ENCODE measurements at regions not wholly inside any gene's neighbourhood (a gene's known extent, or its start where the extent isn't known, plus 50 kb on each side); places are given as distances from the start of the nearest gene placed in this dataset.
"Not testable (repeated sequence)": the region's sequence is repeated elsewhere in the genome, so short reads cannot be mapped to it uniquely, and the experiment has no call there.

DNA sequence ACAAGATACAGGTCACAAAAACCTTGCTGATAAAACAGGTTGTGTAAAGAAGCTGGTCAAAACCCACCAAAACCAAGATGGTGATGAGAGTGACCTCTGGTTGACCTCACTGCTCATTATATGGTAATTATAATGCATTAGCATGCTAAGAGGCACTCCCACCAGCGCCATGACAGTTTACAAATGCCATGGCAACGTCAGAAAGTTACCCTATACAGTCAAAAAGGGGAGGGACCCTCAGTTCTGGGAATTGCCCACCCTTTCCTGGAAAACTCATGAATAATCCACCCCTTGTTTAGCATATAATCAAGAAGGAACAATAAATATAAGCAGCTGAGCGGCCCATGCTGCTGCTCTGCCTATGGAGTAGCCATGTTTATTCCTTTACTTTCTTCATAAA lies 434.1 kb downstream of the ZNF536 start:
- no peak overlapping the region for H3K27ac ChIP-seq (ENCODE audit: low read length)
- no peaks in the 10 kb centered on the region for H4K20me1 ChIP-seq (ENCODE audit: insufficient read depth, low read length)
- H3K36me3 ChIP-seq (replicated peaks; ENCODE audit: insufficient read depth, low read length): no peaks in the 10 kb centered on the region
- H3K4me2 ChIP-seq (ENCODE audit: low read depth, low read length): no peak overlapping the region
- DNase-seq: no peak
- no peaks in the 10 kb centered on the region for H3F3A ChIP-seq (ENCODE audit: insufficient read depth, low read length)
- H3K27me3 ChIP-seq (replicated peaks; ENCODE audit: insufficient read depth, low read length): peaks cover 16% of the 10 kb centered on the region
- no peak overlapping the region for H3K9ac ChIP-seq (ENCODE audit: low read length)
- no peak overlapping the region for H2AFZ ChIP-seq (ENCODE audit: low read length)
- H3K4me3 ChIP-seq (ENCODE audit: low read length): no peak overlapping the region
- H3K79me2 ChIP-seq (ENCODE audit: low read length): no peaks in the 10 kb centered on the region
- TF ChIP-seq, protein P1, sequence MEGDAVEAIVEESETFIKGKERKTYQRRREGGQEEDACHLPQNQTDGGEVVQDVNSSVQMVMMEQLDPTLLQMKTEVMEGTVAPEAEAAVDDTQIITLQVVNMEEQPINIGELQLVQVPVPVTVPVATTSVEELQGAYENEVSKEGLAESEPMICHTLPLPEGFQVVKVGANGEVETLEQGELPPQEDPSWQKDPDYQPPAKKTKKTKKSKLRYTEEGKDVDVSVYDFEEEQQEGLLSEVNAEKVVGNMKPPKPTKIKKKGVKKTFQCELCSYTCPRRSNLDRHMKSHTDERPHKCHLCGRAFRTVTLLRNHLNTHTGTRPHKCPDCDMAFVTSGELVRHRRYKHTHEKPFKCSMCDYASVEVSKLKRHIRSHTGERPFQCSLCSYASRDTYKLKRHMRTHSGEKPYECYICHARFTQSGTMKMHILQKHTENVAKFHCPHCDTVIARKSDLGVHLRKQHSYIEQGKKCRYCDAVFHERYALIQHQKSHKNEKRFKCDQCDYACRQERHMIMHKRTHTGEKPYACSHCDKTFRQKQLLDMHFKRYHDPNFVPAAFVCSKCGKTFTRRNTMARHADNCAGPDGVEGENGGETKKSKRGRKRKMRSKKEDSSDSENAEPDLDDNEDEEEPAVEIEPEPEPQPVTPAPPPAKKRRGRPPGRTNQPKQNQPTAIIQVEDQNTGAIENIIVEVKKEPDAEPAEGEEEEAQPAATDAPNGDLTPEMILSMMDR (IDR thresholded peaks at IDR 0.05; ENCODE audit: low read length): no peak
- TF ChIP-seq EZH2 (optimal IDR thresholded peaks at IDR 0.05; ENCODE audit: low read depth, low read length) (no peak), EZH2phosphoT487 (IDR thresholded peaks at IDR 0.05; ENCODE audit: low read length) (no peak)
- no peaks in the 10 kb centered on the region for H3K9me3 ChIP-seq (replicated peaks; ENCODE audit: insufficient read depth, low read length)
- no peaks in the 10 kb centered on the region for H3K9me2 ChIP-seq (replicated peaks; ENCODE audit: insufficient read depth, low read length)
- no peaks in the 10 kb centered on the region for H3K4me1 ChIP-seq (ENCODE audit: low read length)

- Histone ChIP-seq H3K27me3 (replicated peaks; ENCODE audit: insufficient read depth, low read length) (peaks cover 25% of the 10 kb centered on the region), H3K4me2 (ENCODE audit: low read depth, low read length) (no peak overlapping the region), H4K20me1 (ENCODE audit: insufficient read depth, low read length) (no peaks in the 10 kb centered on the region), H3K36me3 (replicated peaks; ENCODE audit: insufficient read depth, low read length) (no peaks in the 10 kb centered on the region), H3K9me3 (replicated peaks; ENCODE audit: insufficient read depth, low read length) (no peaks in the 10 kb centered on the region), H3K9ac (ENCODE audit: low read length) (no peak overlapping the region), H3K4me3 (ENCODE audit: low read length) (no peak overlapping the region), H2AFZ (ENCODE audit: low read length) (no peak overlapping the region), H3K27ac (ENCODE audit: low read length) (no peak overlapping the region), H3K9me2 (replicated peaks; ENCODE audit: insufficient read depth, low read length) (no peaks in the 10 kb centered on the region), H3K79me2 (ENCODE audit: low read length) (no peaks in the 10 kb centered on the region), H3K4me1 (ENCODE audit: low read length) (no peaks in the 10 kb centered on the region), H3F3A (ENCODE audit: insufficient read depth, low read length) (no peaks in the 10 kb centered on the region)
- no peak for TF ChIP-seq EZH2phosphoT487 (IDR thresholded peaks at IDR 0.05; ENCODE audit: low read length)
- TF ChIP-seq EZH2 (optimal IDR thresholded peaks at IDR 0.05; ENCODE audit: low read depth, low read length): no peak
- TF ChIP-seq, protein P1 (IDR thresholded peaks at IDR 0.05; ENCODE audit: low read length): no peak
- no peak for DNase-seq
Observed at GRCh38 chr19:30804751-30805150, 432.6 kb downstream of the ZNF536 start.

DNA sequence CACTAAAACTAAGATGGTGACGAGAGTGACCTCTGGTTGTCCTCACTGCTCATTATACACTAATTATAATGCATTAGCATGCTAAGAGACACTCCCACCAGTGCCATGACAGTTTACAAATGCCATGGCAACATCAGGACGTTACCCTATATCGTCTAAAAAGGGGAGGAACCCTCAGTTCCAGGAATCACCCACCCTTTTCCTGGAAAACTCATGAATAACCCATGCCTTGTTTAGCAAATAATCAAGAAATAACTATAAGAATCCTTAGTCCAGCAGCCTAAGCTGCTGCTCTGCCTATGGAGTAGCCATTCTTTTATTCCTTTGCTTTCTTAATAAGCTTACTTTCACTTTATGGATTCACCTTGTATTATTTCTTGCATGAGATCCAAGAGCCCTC lies 432.1 kb downstream of the ZNF536 start:
- not testable (repeated sequence) for H3K4me3 ChIP-seq (ENCODE audit: low read length); DNase-seq; H3K9ac ChIP-seq (ENCODE audit: low read length); H3K4me2 ChIP-seq (ENCODE audit: low read depth, low read length); H3F3A ChIP-seq (ENCODE audit: insufficient read depth, low read length); H3K36me3 ChIP-seq (replicated peaks; ENCODE audit: insufficient read depth, low read length); H2AFZ ChIP-seq (ENCODE audit: low read length); H3K4me1 ChIP-seq (ENCODE audit: low read length); H3K79me2 ChIP-seq (ENCODE audit: low read length); H3K9me2 ChIP-seq (replicated peaks; ENCODE audit: insufficient read depth, low read length); H3K27ac ChIP-seq (ENCODE audit: low read length); H3K9me3 ChIP-seq (replicated peaks; ENCODE audit: insufficient read depth, low read length); H4K20me1 ChIP-seq (ENCODE audit: insufficient read depth, low read length)
- H3K27me3 ChIP-seq (replicated peaks; ENCODE audit: insufficient read depth, low read length): peaks cover 29% of the 10 kb centered on the region

DNA sequence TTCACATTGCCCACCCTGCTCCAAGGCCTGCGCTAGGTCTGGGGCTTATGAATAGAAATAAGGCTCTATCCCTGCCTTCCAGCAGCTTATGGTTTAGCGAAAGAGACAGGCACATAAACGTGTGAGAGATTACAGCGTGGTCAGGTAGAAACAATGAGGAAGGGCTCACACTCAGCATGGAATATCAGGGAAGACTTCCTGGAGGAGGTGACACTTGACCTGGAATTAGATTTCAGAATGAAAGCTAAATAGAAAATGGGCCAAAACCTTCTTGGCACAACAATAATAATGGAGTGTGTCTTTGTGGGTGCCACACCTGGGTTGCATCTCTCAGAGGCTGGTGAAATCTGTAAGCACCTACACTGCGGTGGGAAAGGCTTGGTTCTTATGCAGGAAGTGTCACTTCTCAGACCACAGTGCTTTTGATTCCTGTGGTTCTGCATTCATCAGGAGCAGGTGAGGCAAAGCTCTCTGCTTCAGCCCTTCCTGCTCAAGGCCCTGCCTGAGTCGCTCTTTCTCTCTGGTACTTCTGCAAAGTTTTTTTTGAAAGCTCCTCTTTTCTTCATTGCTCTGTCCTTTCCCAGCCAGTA lies 430.3 kb downstream of the ZNF536 start:
- no peaks in the 10 kb centered on the region for H3K79me2 ChIP-seq (ENCODE audit: low read length)
- peaks cover 28% of the 10 kb centered on the region for H3K27me3 ChIP-seq (replicated peaks; ENCODE audit: insufficient read depth, low read length)
- H3K4me2 ChIP-seq (ENCODE audit: low read depth, low read length): no peak overlapping the region
- H3K27ac ChIP-seq (ENCODE audit: low read length): no peak overlapping the region
- H3K4me3 ChIP-seq (ENCODE audit: low read length): no peak overlapping the region
- no peaks in the 10 kb centered on the region for H3K9me3 ChIP-seq (replicated peaks; ENCODE audit: insufficient read depth, low read length)
- no peaks in the 10 kb centered on the region for H4K20me1 ChIP-seq (ENCODE audit: insufficient read depth, low read length)
- no peaks in the 10 kb centered on the region for H3K36me3 ChIP-seq (replicated peaks; ENCODE audit: insufficient read depth, low read length)
- TF ChIP-seq EZH2 (optimal IDR thresholded peaks at IDR 0.05; ENCODE audit: low read depth, low read length) (no peak), EZH2phosphoT487 (IDR thresholded peaks at IDR 0.05; ENCODE audit: low read length) (no peak)
- TF ChIP-seq, protein P1 (IDR thresholded peaks at IDR 0.05; ENCODE audit: low read length): no peak
- no peak overlapping the region for H2AFZ ChIP-seq (ENCODE audit: low read length)
- H3F3A ChIP-seq (ENCODE audit: insufficient read depth, low read length): no peaks in the 10 kb centered on the region
- no peaks in the 10 kb centered on the region for H3K9me2 ChIP-seq (replicated peaks; ENCODE audit: insufficient read depth, low read length)
- DNase-seq: no peak
- no peaks in the 10 kb centered on the region for H3K4me1 ChIP-seq (ENCODE audit: low read length)
- H3K9ac ChIP-seq (ENCODE audit: low read length): no peak overlapping the region

All from MM.1S (cell line).